Liver (tissue), 6 donors: ENCODE measurements at regions not wholly inside any gene's neighbourhood (a gene's known extent, or its start where the extent isn't known, plus 50 kb on each side); places are given as distances from the start of the nearest gene placed in this dataset.
"Not testable (repeated sequence)": the region's sequence is repeated elsewhere in the genome, so short reads cannot be mapped to it uniquely, and the experiment has no call there.

Experiments
- DNase-seq: peaks from one replicate; pipeline ENCODE4 v3.0.0-alpha.2; 2017; ENCODE audit warnings: low spot score
- H3K27ac ChIP-seq, 2 donors: one replicate each; pipeline ENCODE4 v1.7.0; 2013; ENCODE audit warnings: inconsistent platforms in 2 of 2, low read length in 2 of 2, control low read depth in 1 of 2, low read depth in 1 of 2, mild to moderate bottlenecking in 1 of 2
- H3K27me3 ChIP-seq, 4 donors: one replicate each; pipeline versions ENCODE4 v1.6.1 to v1.7.0; 2013; ENCODE audit warnings: low read length in 3 of 4, inconsistent platforms in 1 of 4, mild to moderate bottlenecking in 1 of 4, moderate library complexity in 1 of 4; ENCODE audit not compliant: control insufficient read depth in 4 of 4, insufficient read depth in 4 of 4
- H3K36me3 ChIP-seq, 4 donors: one replicate each; pipeline versions ENCODE4 v1.6.1 to v1.7.0; 2013; ENCODE audit warnings: low read length in 3 of 4, mild to moderate bottlenecking in 3 of 4, low read depth in 1 of 4, moderate library complexity in 1 of 4; ENCODE audit not compliant: control insufficient read depth in 4 of 4, insufficient read depth in 3 of 4
- H3K4me1 ChIP-seq, 4 donors: one replicate each; pipeline versions ENCODE4 v1.6.1 to v1.7.0; 2013; ENCODE audit warnings: low read length in 3 of 4, mild to moderate bottlenecking in 3 of 4, moderate library complexity in 1 of 4; ENCODE audit not compliant: control insufficient read depth in 4 of 4, insufficient read depth in 4 of 4
- H3K4me3 ChIP-seq, 3 donors: one replicate each; pipeline versions ENCODE4 v1.6.1 to v1.7.0; 2013; ENCODE audit warnings: low read length in 3 of 3, control low read depth in 1 of 3, low read depth in 1 of 3, mild to moderate bottlenecking in 1 of 3
- H3K9ac ChIP-seq, 2 donors: one replicate each; pipeline ENCODE4 v1.7.0; 2013; ENCODE audit warnings: low read length in 2 of 2, mild to moderate bottlenecking in 2 of 2, moderate library complexity in 2 of 2, control low read depth in 1 of 2, low read depth in 1 of 2
- H3K9me3 ChIP-seq, 4 donors: one replicate each; pipeline versions ENCODE4 v1.6.1 to v1.7.0; 2013; ENCODE audit warnings: low read length in 3 of 4; ENCODE audit not compliant: control insufficient read depth in 4 of 4
- whole genome bisulfite sequencing: extraction: QIAGEN DNeasy Blood & Tissue Kit; methylation state at CpG from one replicate; pipeline ENCODE4 v1.1.7; 2013; 5-methylcytosine and 5-hydroxymethylcytosine counted together
- donor health status: healthy.
- donor health status: healthy.
- donor health status: healthy.

GRCh38 chr2:111423184-111423583 lies 302.5 kb downstream of the BCL2L11 start:
- H3K4me3 ChIP-seq, H3K36me3 ChIP-seq, H3K9me3 ChIP-seq, DNase-seq, H3K4me1 ChIP-seq, H3K27ac ChIP-seq, H3K27me3 ChIP-seq, H3K9ac ChIP-seq: not testable (repeated sequence)
- 94% methylated on average over 7 of the region's 7 CpGs for WGBS

GRCh38 chr2:111424176-111424575 lies 303.5 kb downstream of the BCL2L11 start:
- H3K4me3 ChIP-seq, DNase-seq, H3K36me3 ChIP-seq, H3K9me3 ChIP-seq, H3K4me1 ChIP-seq, H3K9ac ChIP-seq, H3K27ac ChIP-seq, H3K27me3 ChIP-seq: not testable (repeated sequence)
- WGBS = 95% methylated on average over 3 of the region's 6 CpGs

DNA sequence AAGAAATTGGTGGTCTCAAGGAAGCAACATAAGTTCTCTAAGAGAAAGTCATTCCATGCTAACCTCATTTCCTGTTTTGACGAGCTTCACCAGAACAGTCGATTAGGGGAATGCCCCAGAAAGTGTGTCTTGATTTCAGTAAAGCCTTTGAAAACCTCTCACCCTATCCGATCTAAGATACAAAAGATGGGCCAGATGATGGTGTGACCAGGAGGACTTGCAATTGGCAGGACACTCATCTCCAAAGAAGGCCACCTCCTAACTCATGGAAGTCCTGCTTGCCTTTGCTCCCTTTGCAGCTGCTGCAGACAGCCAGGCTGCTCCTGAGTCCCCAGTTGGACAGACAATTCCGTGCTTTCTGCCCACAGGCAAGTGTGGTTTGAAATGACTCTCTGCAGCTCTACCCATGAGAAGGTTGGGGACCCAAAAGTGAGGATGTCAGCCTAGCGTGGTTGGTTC lies 304.2 kb downstream of the BCL2L11 start:
- H3K27me3 ChIP-seq, H3K4me1 ChIP-seq, H3K27ac ChIP-seq, H3K4me3 ChIP-seq, H3K9me3 ChIP-seq, H3K9ac ChIP-seq, H3K36me3 ChIP-seq, DNase-seq: not testable (repeated sequence)
- WGBS = 77% methylated on average over 3 of the region's 5 CpGs

DNA sequence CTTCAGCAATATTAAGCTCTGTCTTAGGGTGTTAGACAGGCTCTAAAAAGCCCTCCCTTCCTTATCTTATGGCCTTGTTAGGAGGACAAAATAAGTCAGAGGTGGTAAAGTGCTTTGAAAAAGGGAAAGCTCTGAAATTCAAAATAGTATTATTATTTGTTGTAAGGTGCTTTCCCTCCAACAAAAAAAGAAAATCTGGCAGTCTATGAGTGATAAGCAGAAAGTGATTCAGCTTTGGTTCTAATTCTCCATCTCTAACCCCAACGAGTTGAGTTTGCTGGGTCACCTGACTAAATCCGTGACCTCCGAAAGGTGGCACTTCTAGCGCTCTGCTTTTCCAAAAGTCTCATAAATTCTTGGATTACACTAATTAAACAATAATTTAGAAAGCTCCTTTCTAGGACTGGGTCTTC lies 305.1 kb downstream of the BCL2L11 start:
- 90% methylated on average over 4 of the region's 4 CpGs for WGBS
- H3K9me3 ChIP-seq, H3K4me3 ChIP-seq, H3K27me3 ChIP-seq, H3K27ac ChIP-seq, H3K4me1 ChIP-seq, H3K9ac ChIP-seq, H3K36me3 ChIP-seq, DNase-seq: not testable (repeated sequence)

DNA sequence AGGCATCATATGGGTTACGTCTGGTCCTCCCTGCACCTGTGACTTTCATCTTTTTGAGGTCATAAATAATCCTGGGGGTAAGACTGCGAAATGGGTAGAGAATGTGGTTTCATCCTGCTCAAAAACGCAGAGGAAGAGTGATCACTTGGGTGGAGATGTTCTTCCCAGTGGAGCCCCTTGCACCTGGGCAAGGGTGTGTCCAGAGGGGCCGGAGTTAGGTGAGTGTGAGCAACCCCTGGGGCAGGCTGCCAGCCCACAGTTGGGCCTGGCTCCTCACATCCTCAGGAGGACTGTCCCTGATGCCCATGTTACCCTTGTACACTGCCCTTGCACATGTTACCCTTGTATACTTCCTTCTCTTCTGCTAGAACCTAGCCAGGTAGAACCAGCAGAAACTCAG lies 306.6 kb downstream of the BCL2L11 start:
- not testable (repeated sequence) for H3K9ac ChIP-seq, H3K4me3 ChIP-seq, H3K27ac ChIP-seq, H3K9me3 ChIP-seq, H3K36me3 ChIP-seq, H3K4me1 ChIP-seq, DNase-seq, H3K27me3 ChIP-seq
- 97% methylated on average over 4 of the region's 4 CpGs for WGBS

DNA sequence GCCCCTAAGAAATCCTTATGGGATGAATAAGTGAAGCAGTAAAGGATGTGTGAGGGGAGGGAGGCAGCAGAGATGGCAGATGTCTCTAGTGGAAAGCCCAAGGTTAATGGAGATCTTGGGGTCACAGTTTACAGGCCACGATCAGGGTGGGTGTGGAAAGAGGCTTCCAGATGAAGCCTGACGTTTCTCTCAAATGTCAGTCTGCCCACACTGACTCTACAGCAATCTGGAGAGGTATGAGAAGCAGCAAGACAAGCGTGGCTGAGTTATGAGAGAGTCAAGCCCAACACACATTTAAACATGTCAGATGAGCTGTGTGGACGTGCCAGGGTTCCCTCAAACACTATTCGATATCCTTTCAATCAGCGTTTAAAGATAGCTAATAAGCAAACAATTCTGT lies 308.2 kb downstream of the BCL2L11 start:
- not testable (repeated sequence) for DNase-seq, H3K9me3 ChIP-seq, H3K36me3 ChIP-seq, H3K4me3 ChIP-seq, H3K9ac ChIP-seq, H3K4me1 ChIP-seq, H3K27me3 ChIP-seq, H3K27ac ChIP-seq
- WGBS = 90% methylated on average over 6 of the region's 6 CpGs

GRCh38 chr2:111429353-111429752 lies 308.6 kb downstream of the BCL2L11 start:
- WGBS = 82% methylated on average over 7 of the region's 8 CpGs
- not testable (repeated sequence) for DNase-seq, H3K27ac ChIP-seq, H3K4me3 ChIP-seq, H3K9ac ChIP-seq, H3K36me3 ChIP-seq, H3K4me1 ChIP-seq, H3K27me3 ChIP-seq, H3K9me3 ChIP-seq

- not testable (repeated sequence) for H3K4me3 ChIP-seq, H3K9me3 ChIP-seq, H3K27ac ChIP-seq, H3K27me3 ChIP-seq, H3K36me3 ChIP-seq, H3K9ac ChIP-seq, H3K4me1 ChIP-seq, DNase-seq
- WGBS = 52% methylated on average over 6 of the region's 9 CpGs
These were observed 310.3 kb downstream of the BCL2L11 start for GRCh38 chr2:111430817-111431661.
